Osteocyte (in vitro differentiated cells): ENCODE measurements at regions not wholly inside any gene's neighbourhood (a gene's known extent, or its start where the extent isn't known, plus 50 kb on each side); places are given as distances from the start of the nearest gene placed in this dataset.

Experiments
- DNase-seq: peaks from one replicate; pipeline ENCODE4 v3.0.0; 2021; ENCODE audit warnings: mixed read lengths; ENCODE audit not compliant: unreplicated experiment; ENCODE audit errors: extremely low spot score
- H3K27ac Mint-ChIP-seq: one replicate; pipeline ENCODE4 v1.8.0; 2021; ENCODE audit warnings: mild to moderate bottlenecking, mixed read lengths; ENCODE audit not compliant: unreplicated experiment
- H3K27me3 Mint-ChIP-seq: one replicate; pipeline ENCODE4 v1.8.0; 2021; ENCODE audit warnings: mixed read lengths; ENCODE audit not compliant: unreplicated experiment
- H3K36me3 Mint-ChIP-seq: one replicate; pipeline ENCODE4 v1.8.0; 2021; ENCODE audit warnings: mixed read lengths; ENCODE audit not compliant: unreplicated experiment
- H3K4me1 Mint-ChIP-seq: one replicate; pipeline ENCODE4 v1.8.0; 2021; ENCODE audit warnings: mixed read lengths; ENCODE audit not compliant: unreplicated experiment
- H3K4me3 Mint-ChIP-seq: one replicate; pipeline ENCODE4 v1.8.0; 2021; ENCODE audit warnings: mild to moderate bottlenecking, moderate library complexity, mixed read lengths; ENCODE audit not compliant: unreplicated experiment
- H3K9me3 Mint-ChIP-seq: one replicate; pipeline ENCODE4 v1.8.0; 2021; ENCODE audit warnings: mixed read lengths; ENCODE audit not compliant: unreplicated experiment
- TF ChIP-seq, protein P1 (sequence below): fragments of 200-600 bp; sonication (generic); IDR thresholded peaks from 2 replicates; pipeline ENCODE4 v1.5.0; 2021; ENCODE audit warnings: antibody characterized with exemption, mild to moderate bottlenecking, moderate library complexity

DNA sequence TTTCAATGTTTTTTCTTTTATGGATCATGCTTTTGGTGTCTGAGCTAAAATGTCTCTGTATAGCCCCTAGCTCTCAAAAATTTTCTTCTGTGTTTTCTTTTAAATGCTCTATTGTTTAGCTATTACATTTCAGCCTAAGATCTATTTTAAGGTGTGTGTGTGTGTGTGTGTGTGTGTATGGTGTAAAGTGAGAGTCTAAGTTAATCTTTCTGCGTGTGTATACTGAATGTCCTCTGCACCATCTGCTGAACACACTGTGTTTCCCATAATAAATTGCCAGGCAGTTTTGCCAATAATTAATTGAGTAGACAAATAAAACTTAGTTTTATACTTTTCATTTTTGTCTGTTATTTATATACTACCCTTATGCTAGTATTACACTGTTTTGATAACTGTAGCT is 2096.3 kb upstream of the C9orf72 start:
- no peak overlapping the region for H3K27ac Mint-ChIP-seq
- no peaks in the 10 kb centered on the region for H3K27me3 Mint-ChIP-seq
- no peaks in the 10 kb centered on the region for H3K36me3 Mint-ChIP-seq
- TF ChIP-seq, protein P1, sequence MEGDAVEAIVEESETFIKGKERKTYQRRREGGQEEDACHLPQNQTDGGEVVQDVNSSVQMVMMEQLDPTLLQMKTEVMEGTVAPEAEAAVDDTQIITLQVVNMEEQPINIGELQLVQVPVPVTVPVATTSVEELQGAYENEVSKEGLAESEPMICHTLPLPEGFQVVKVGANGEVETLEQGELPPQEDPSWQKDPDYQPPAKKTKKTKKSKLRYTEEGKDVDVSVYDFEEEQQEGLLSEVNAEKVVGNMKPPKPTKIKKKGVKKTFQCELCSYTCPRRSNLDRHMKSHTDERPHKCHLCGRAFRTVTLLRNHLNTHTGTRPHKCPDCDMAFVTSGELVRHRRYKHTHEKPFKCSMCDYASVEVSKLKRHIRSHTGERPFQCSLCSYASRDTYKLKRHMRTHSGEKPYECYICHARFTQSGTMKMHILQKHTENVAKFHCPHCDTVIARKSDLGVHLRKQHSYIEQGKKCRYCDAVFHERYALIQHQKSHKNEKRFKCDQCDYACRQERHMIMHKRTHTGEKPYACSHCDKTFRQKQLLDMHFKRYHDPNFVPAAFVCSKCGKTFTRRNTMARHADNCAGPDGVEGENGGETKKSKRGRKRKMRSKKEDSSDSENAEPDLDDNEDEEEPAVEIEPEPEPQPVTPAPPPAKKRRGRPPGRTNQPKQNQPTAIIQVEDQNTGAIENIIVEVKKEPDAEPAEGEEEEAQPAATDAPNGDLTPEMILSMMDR: no peak
- H3K4me1 Mint-ChIP-seq: no peaks in the 10 kb centered on the region
- H3K4me3 Mint-ChIP-seq: no peak overlapping the region
- no peaks in the 10 kb centered on the region for H3K9me3 Mint-ChIP-seq
- DNase-seq: no peak

DNA sequence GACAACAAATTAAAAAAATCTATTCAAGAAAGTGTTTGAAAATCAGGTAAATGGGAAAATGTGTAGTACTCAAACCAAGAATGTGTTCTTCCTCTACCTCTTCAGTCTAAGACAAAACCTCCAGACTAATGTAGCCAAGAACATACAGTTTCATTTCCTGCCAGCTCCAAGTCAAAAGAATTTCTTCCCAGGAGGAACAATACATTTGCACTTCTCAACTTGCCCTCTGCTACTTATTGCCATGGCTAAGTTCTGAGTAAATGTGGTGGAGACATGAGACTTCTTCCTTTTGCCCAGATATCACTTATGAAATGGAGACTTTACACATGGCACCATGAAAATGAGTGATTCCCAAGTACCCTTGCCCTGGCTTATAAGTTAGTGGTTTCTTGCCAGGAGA is 2112.2 kb upstream of the C9orf72 start:
- H3K4me1 Mint-ChIP-seq: no peaks in the 10 kb centered on the region
- peaks cover 4% of the 10 kb centered on the region for H3K27me3 Mint-ChIP-seq
- DNase-seq: no peak
- H3K9me3 Mint-ChIP-seq: no peaks in the 10 kb centered on the region
- H3K4me3 Mint-ChIP-seq: no peak overlapping the region
- H3K27ac Mint-ChIP-seq: no peak overlapping the region
- no peaks in the 10 kb centered on the region for H3K36me3 Mint-ChIP-seq
- TF ChIP-seq, protein P1: no peak

DNA sequence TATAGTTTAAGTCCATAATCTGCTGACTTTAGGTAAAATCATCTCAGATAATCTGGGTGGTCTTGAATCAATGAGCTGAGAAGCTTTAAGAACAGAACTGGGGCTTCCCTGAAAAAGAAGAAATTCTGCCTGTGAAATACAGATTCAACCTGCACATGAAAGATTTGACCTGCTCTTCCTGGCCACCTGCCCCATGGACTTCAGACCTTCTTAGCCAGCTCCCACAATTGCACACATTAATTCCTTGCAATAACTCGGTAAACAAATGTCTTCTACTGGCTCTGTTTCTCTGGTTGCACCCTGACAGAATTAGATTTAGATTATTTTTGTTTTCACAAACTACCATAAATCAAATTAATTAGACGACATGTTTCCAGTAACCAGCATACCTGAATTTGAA is 2117.9 kb upstream of the C9orf72 start:
- no peak for DNase-seq
- no peaks in the 10 kb centered on the region for H3K36me3 Mint-ChIP-seq

DNA sequence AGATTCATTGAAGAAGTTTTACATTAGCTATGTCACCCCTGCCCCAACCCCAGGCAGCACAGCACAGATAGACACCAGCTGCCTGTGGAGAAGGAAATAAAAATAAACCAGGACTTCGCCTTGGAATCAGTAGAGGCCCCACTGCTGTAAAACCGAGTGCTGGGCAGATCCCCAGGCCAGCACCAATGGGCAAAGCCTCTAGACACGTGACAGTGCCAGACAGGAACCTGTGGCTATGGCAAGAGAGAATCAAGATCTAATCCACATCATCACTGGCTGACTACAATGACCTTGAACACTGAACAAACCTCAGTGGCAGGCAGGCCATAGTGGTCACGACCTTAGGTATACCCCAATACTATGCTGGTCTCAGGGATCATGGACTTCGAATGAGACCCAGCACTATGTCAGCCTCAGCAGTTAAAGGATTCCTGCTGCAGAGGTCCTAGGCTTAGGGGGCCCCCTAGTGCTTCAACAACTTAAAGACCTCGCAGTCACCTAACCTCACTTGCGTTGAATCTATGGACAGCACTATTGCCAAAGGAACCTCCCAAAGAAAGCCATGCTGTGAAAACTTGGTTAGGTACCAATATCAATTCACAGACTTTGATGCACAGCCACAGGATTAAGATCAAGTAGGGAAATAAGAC is 2118.6 kb upstream of the C9orf72 start:
- peaks cover 2% of the 10 kb centered on the region for H3K4me1 Mint-ChIP-seq
- no peaks in the 10 kb centered on the region for H3K27me3 Mint-ChIP-seq
- H3K4me3 Mint-ChIP-seq: no peak overlapping the region
- H3K27ac Mint-ChIP-seq: no peak overlapping the region
- peaks cover 5% of the 10 kb centered on the region for H3K9me3 Mint-ChIP-seq
- TF ChIP-seq, protein P1: peak; percentile 15
- DNase-seq: no peak
- no peaks in the 10 kb centered on the region for H3K36me3 Mint-ChIP-seq

More for the DNA sequence above, 2117.9 kb upstream of the C9orf72 start:
- TF ChIP-seq, protein P1: no peak
- Mint-ChIP-seq H3K9me3 (peaks cover 5% of the 10 kb centered on the region), H3K27me3 (no peaks in the 10 kb centered on the region), H3K4me3 (no peak overlapping the region), H3K4me1 (no peaks in the 10 kb centered on the region), H3K27ac (no peak overlapping the region)

DNA sequence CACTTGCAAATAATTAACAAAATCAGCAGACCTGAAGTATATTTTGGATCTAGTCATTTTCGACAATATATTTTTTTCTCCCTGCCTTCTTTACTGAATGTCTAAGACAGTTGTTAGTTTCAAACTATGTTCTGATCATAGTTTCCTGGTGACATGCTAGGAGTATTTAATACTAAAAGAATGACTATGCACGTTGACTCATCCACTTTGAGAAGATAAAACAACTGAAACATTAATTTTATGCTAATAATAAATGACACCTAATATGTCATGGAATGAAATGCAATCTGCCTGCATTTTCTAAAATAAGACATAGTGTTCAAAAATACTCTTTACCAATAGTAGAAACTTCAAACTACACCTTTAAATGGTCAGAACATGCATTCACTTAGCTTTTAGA is 2123.7 kb upstream of the C9orf72 start:
- TF ChIP-seq, protein P1: no peak
- Mint-ChIP-seq H3K27me3 (no peaks in the 10 kb centered on the region), H3K4me3 (no peak overlapping the region), H3K27ac (no peak overlapping the region), H3K4me1 (peaks cover 5% of the 10 kb centered on the region), H3K36me3 (no peaks in the 10 kb centered on the region), H3K9me3 (peaks cover 5% of the 10 kb centered on the region)
- no peak for DNase-seq
